ENCODE measurements at regions not wholly inside any gene's neighbourhood (a gene's known extent, or its start where the extent isn't known, plus 50 kb on each side); places are given as distances from the start of the nearest gene placed in this dataset.

GRCh38 chrX:69299951-69300714 lies 134.9 kb upstream of the PJA1 start:
- DNase-seq (ENCODE audit: low read depth in 6 of 9, low spot score in 9 of 9), result no peak
- 94% methylated on average over 4 of the region's 4 CpGs for WGBS

GRCh38 chrX:69299285-69299684 lies 134.0 kb upstream of the PJA1 start:
- H3K9me3 ChIP-seq (ENCODE audit: control insufficient read depth in 2 of 2, insufficient read depth in 1 of 2, low read length in 1 of 2), result no peaks in the 10 kb centered on the region
- 95% methylated on average over 6 of the region's 6 CpGs for WGBS
- peaks cover 0 to 2% of the 10 kb centered on the region in 2 donors for H3K27me3 ChIP-seq (ENCODE audit: control insufficient read depth in 2 of 2, insufficient read depth in 1 of 2, low read length in 1 of 2)
- no peaks in the 10 kb centered on the region for H3K4me1 ChIP-seq (ENCODE audit: control insufficient read depth in 2 of 2, insufficient read depth in 2 of 2, low read length in 2 of 2)
- no peak overlapping the region for H3K27ac ChIP-seq (ENCODE audit: low read depth in 1 of 2, low read length in 1 of 2)
- no peak overlapping the region for H3K4me3 ChIP-seq (ENCODE audit: low read length in 2 of 2)
- no peak for DNase-seq (ENCODE audit: low read depth in 6 of 9, low spot score in 9 of 9)
- no peaks in the 10 kb centered on the region for H3K36me3 ChIP-seq (ENCODE audit: control insufficient read depth in 2 of 2, insufficient read depth in 2 of 2, low read length in 1 of 2)

More at GRCh38 chrX:69299951-69300714, 134.9 kb upstream of the PJA1 start:
- Histone ChIP-seq H3K9me3 (ENCODE audit: control insufficient read depth in 2 of 2, insufficient read depth in 1 of 2, low read length in 1 of 2) (no peaks in the 10 kb centered on the region), H3K4me3 (ENCODE audit: low read length in 2 of 2) (no peak overlapping the region), H3K4me1 (ENCODE audit: control insufficient read depth in 2 of 2, insufficient read depth in 2 of 2, low read length in 2 of 2) (no peaks in the 10 kb centered on the region), H3K36me3 (ENCODE audit: control insufficient read depth in 2 of 2, insufficient read depth in 2 of 2, low read length in 1 of 2) (no peaks in the 10 kb centered on the region), H3K27ac (ENCODE audit: low read depth in 1 of 2, low read length in 1 of 2) (no peak overlapping the region), H3K27me3 (ENCODE audit: control insufficient read depth in 2 of 2, insufficient read depth in 1 of 2, low read length in 1 of 2) (peaks cover 0 to 3% of the 10 kb centered on the region in 2 donors)

- H3K9me3 ChIP-seq (ENCODE audit: control insufficient read depth in 2 of 2, insufficient read depth in 1 of 2, low read length in 1 of 2), result no peaks in the 10 kb centered on the region
- 94% methylated on average over 5 of the region's 5 CpGs for WGBS
- DNase-seq (ENCODE audit: low read depth in 6 of 9, low spot score in 9 of 9), result no peak
These were observed 133.3 kb upstream of the PJA1 start for GRCh38 chrX:69298466-69299140.

GRCh38 chrX:69297506-69297905 lies 132.3 kb upstream of the PJA1 start:
- WGBS, result 80% methylated on average over 5 of the region's 5 CpGs
- Histone ChIP-seq H3K27me3 (ENCODE audit: control insufficient read depth in 2 of 2, insufficient read depth in 1 of 2, low read length in 1 of 2) (no peaks in the 10 kb centered on the region), H3K4me3 (ENCODE audit: low read length in 2 of 2) (no peak overlapping the region), H3K9me3 (ENCODE audit: control insufficient read depth in 2 of 2, insufficient read depth in 1 of 2, low read length in 1 of 2) (no peaks in the 10 kb centered on the region), H3K36me3 (ENCODE audit: control insufficient read depth in 2 of 2, insufficient read depth in 2 of 2, low read length in 1 of 2) (no peaks in the 10 kb centered on the region), H3K27ac (ENCODE audit: low read depth in 1 of 2, low read length in 1 of 2) (no peak overlapping the region), H3K4me1 (ENCODE audit: control insufficient read depth in 2 of 2, insufficient read depth in 2 of 2, low read length in 2 of 2) (no peaks in the 10 kb centered on the region)
- no peak for DNase-seq (ENCODE audit: low read depth in 6 of 9, low spot score in 9 of 9)

More at GRCh38 chrX:69298466-69299140, 133.3 kb upstream of the PJA1 start:
- Histone ChIP-seq H3K27me3 (ENCODE audit: control insufficient read depth in 2 of 2, insufficient read depth in 1 of 2, low read length in 1 of 2) (no peaks in the 10 kb centered on the region), H3K27ac (ENCODE audit: low read depth in 1 of 2, low read length in 1 of 2) (no peak overlapping the region), H3K36me3 (ENCODE audit: control insufficient read depth in 2 of 2, insufficient read depth in 2 of 2, low read length in 1 of 2) (no peaks in the 10 kb centered on the region), H3K4me3 (ENCODE audit: low read length in 2 of 2) (no peak overlapping the region), H3K4me1 (ENCODE audit: control insufficient read depth in 2 of 2, insufficient read depth in 2 of 2, low read length in 2 of 2) (no peaks in the 10 kb centered on the region)

- Histone ChIP-seq H3K4me1 (ENCODE audit: control insufficient read depth in 2 of 2, insufficient read depth in 2 of 2, low read length in 2 of 2) (no peaks in the 10 kb centered on the region), H3K36me3 (ENCODE audit: control insufficient read depth in 2 of 2, insufficient read depth in 2 of 2, low read length in 1 of 2) (no peaks in the 10 kb centered on the region), H3K4me3 (ENCODE audit: low read length in 2 of 2) (no peak overlapping the region), H3K9me3 (ENCODE audit: control insufficient read depth in 2 of 2, insufficient read depth in 1 of 2, low read length in 1 of 2) (no peaks in the 10 kb centered on the region), H3K27ac (ENCODE audit: low read depth in 1 of 2, low read length in 1 of 2) (no peak overlapping the region), H3K27me3 (ENCODE audit: control insufficient read depth in 2 of 2, insufficient read depth in 1 of 2, low read length in 1 of 2) (no peaks in the 10 kb centered on the region)
- DNase-seq (ENCODE audit: low read depth in 6 of 9, low spot score in 9 of 9), result no peak
- WGBS, result 80% methylated on average over 5 of the region's 5 CpGs
These were observed 128.7 kb upstream of the PJA1 start for GRCh38 chrX:69293776-69294601.

- Histone ChIP-seq H3K4me3 (ENCODE audit: low read length in 2 of 2) (no peak overlapping the region), H3K4me1 (ENCODE audit: control insufficient read depth in 2 of 2, insufficient read depth in 2 of 2, low read length in 2 of 2) (peaks cover 0 to 3% of the 10 kb centered on the region in 2 donors), H3K36me3 (ENCODE audit: control insufficient read depth in 2 of 2, insufficient read depth in 2 of 2, low read length in 1 of 2) (no peaks in the 10 kb centered on the region), H3K27me3 (ENCODE audit: control insufficient read depth in 2 of 2, insufficient read depth in 1 of 2, low read length in 1 of 2) (peaks cover 0 to 5% of the 10 kb centered on the region in 2 donors), H3K9me3 (ENCODE audit: control insufficient read depth in 2 of 2, insufficient read depth in 1 of 2, low read length in 1 of 2) (no peaks in the 10 kb centered on the region), H3K27ac (ENCODE audit: low read depth in 1 of 2, low read length in 1 of 2) (no peak overlapping the region)
- DNase-seq (ENCODE audit: low read depth in 6 of 9, low spot score in 9 of 9), result no peak
- 53% methylated on average over 4 of the region's 4 CpGs for WGBS
These were observed 125.9 kb upstream of the PJA1 start for GRCh38 chrX:69291116-69291515.

GRCh38 chrX:69290292-69290691 lies 125.0 kb upstream of the PJA1 start:
- H3K27me3 ChIP-seq (ENCODE audit: control insufficient read depth in 2 of 2, insufficient read depth in 1 of 2, low read length in 1 of 2), result peaks cover 0 to 13% of the 10 kb centered on the region in 2 donors
- no peak for DNase-seq (ENCODE audit: low read depth in 6 of 9, low spot score in 9 of 9)
- H3K9me3 ChIP-seq (ENCODE audit: control insufficient read depth in 2 of 2, insufficient read depth in 1 of 2, low read length in 1 of 2), result no peaks in the 10 kb centered on the region
- no peak overlapping the region for H3K4me3 ChIP-seq (ENCODE audit: low read length in 2 of 2)
- peaks cover 0 to 6% of the 10 kb centered on the region in 2 donors for H3K4me1 ChIP-seq (ENCODE audit: control insufficient read depth in 2 of 2, insufficient read depth in 2 of 2, low read length in 2 of 2)
- H3K27ac ChIP-seq (ENCODE audit: low read depth in 1 of 2, low read length in 1 of 2), result no peak overlapping the region
- WGBS, result 95% methylated on average over 8 of the region's 8 CpGs
- no peaks in the 10 kb centered on the region for H3K36me3 ChIP-seq (ENCODE audit: control insufficient read depth in 2 of 2, insufficient read depth in 2 of 2, low read length in 1 of 2)

- peaks cover 0 to 6% of the 10 kb centered on the region in 2 donors for H3K4me1 ChIP-seq (ENCODE audit: control insufficient read depth in 2 of 2, insufficient read depth in 2 of 2, low read length in 2 of 2)
- peaks cover 0 to 16% of the 10 kb centered on the region in 2 donors for H3K27me3 ChIP-seq (ENCODE audit: control insufficient read depth in 2 of 2, insufficient read depth in 1 of 2, low read length in 1 of 2)
- no peaks in the 10 kb centered on the region for H3K9me3 ChIP-seq (ENCODE audit: control insufficient read depth in 2 of 2, insufficient read depth in 1 of 2, low read length in 1 of 2)
- no peaks in the 10 kb centered on the region for H3K36me3 ChIP-seq (ENCODE audit: control insufficient read depth in 2 of 2, insufficient read depth in 2 of 2, low read length in 1 of 2)
- DNase-seq (ENCODE audit: low read depth in 6 of 9, low spot score in 9 of 9), result no peak
- no peak overlapping the region for H3K27ac ChIP-seq (ENCODE audit: low read depth in 1 of 2, low read length in 1 of 2)
- H3K4me3 ChIP-seq (ENCODE audit: low read length in 2 of 2), result no peak overlapping the region
- 88% methylated on average over 1 of the region's 1 CpG for WGBS
These were observed 124.5 kb upstream of the PJA1 start for GRCh38 chrX:69289793-69290123.

Data from thymus (tissue), 11 donors.